ENCODE measurements at regions not wholly inside any gene's neighbourhood (a gene's known extent, or its start where the extent isn't known, plus 50 kb on each side); places are given as distances from the start of the nearest gene placed in this dataset.
"Not testable (repeated sequence)": the region's sequence is repeated elsewhere in the genome, so short reads cannot be mapped to it uniquely, and the experiment has no call there.

GRCh38 chr6:121698617-121699016 lies 263.2 kb downstream of the GJA1 start:
- DNase-seq = no peak

- not testable (repeated sequence) for DNase-seq
Measured at GRCh38 chr6:121703129-121703528, 267.7 kb downstream of the GJA1 start.

- DNase-seq = no peak
Measured at GRCh38 chr6:121711472-121711871, 276.0 kb downstream of the GJA1 start.

GRCh38 chr6:121717686-121718085 lies 282.2 kb downstream of the GJA1 start:
- no peak for DNase-seq

GRCh38 chr6:121720867-121721266 lies 285.4 kb downstream of the GJA1 start:
- not testable (repeated sequence) for DNase-seq

- no peak for DNase-seq
Measured at GRCh38 chr6:121723623-121724022, 288.2 kb downstream of the GJA1 start.

- DNase-seq = no peak
Measured at GRCh38 chr6:121724576-121724975, 289.1 kb downstream of the GJA1 start.

- DNase-seq = no peak
Measured at GRCh38 chr6:121726596-121726995, 291.1 kb downstream of the GJA1 start.

- DNase-seq = no peak
Measured at GRCh38 chr6:121730616-121731015, 295.2 kb downstream of the GJA1 start.

- DNase-seq = no peak
Measured at GRCh38 chr6:121731381-121731780, 295.9 kb downstream of the GJA1 start.

GRCh38 chr6:121732641-121733040 lies 297.2 kb downstream of the GJA1 start:
- DNase-seq = no peak

- no peak for DNase-seq
Measured at GRCh38 chr6:121733234-121733633, 297.8 kb downstream of the GJA1 start.

- not testable (repeated sequence) for DNase-seq
Measured at GRCh38 chr6:121740188-121740587, 304.7 kb downstream of the GJA1 start.

- no peak for DNase-seq
Measured at GRCh38 chr6:121743691-121744090, 308.2 kb downstream of the GJA1 start.

- DNase-seq = no peak
Measured at GRCh38 chr6:121748376-121748775, 312.9 kb downstream of the GJA1 start.

GRCh38 chr6:121748850-121749249 lies 313.4 kb downstream of the GJA1 start:
- DNase-seq = no peak

GRCh38 chr6:121755485-121755884 lies 320.0 kb downstream of the GJA1 start:
- no peak for DNase-seq

GRCh38 chr6:121756666-121757065 lies 321.2 kb downstream of the GJA1 start:
- DNase-seq = no peak

GRCh38 chr6:121759370-121759769 lies 323.9 kb downstream of the GJA1 start:
- no peak for DNase-seq

- no peak for DNase-seq
Measured at GRCh38 chr6:121760191-121760590, 324.7 kb downstream of the GJA1 start.

- no peak for DNase-seq
Measured at GRCh38 chr6:121760745-121761144, 325.3 kb downstream of the GJA1 start.

GRCh38 chr6:121764493-121764892 lies 329.0 kb downstream of the GJA1 start:
- DNase-seq = no peak

GRCh38 chr6:121765060-121765459 lies 329.6 kb downstream of the GJA1 start:
- no peak for DNase-seq

GRCh38 chr6:121767211-121767610 lies 331.8 kb downstream of the GJA1 start:
- no peak for DNase-seq

GRCh38 chr6:121770943-121771342 lies 335.5 kb downstream of the GJA1 start:
- DNase-seq = no peak
